Activated CD4-positive, alpha-beta T cell treated with anti-CD3 and anti-CD28 coated beads, Interleukin-10, Interleukin-2, amounts not matched to agents 100 ng/mL and 50 ng/mL, durations not matched to agents 16 hours and 8 hours (primary cell): ENCODE measurements at regions not wholly inside any gene's neighbourhood (a gene's known extent, or its start where the extent isn't known, plus 50 kb on each side); places are given as distances from the start of the nearest gene placed in this dataset.
A peak's percentile ranks its signal among the peaks of the same experiment; 100 is the strongest.

Experiments
- DNase-seq: peaks from one replicate; pipeline ENCODE4 v3.0.0-alpha.2; 2020

DNA sequence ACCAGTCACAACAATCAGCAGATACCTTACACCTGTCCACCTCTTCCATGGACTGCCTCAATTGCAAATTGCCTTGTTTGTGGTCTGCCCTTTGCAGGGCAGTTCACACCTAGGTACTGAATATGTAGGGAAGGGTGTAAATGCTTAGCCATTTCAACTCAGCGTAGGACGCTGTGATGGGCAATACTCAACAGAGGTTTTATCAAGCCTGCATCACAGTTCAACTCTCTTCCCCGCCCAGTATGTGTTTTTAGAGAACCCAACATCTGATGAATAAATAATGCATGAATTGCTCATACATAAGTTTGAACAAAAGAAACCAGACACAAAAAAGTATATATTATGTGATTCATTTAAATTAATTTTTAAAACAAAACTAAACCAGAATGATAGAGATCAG is 124.4 kb downstream of the P2RY1 start:
- no peak for DNase-seq

DNA sequence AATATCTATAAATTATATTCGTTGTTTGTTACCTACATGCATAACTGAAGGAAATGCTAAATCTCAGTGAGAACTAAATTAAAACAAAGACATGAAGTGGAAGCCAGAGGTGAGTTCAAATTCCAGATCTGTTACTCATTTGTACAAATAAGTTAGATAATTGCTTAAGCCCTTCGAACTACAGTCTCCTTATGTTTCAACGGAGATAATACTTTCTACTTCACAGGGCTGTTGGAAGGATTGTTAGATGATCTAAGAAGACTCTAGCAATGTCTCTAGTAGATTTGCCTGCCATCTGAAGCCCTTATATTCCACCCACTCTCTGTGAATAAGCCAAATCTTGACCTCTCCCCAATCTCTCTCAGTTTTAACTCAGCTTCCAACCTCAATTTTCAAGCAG is 125.8 kb downstream of the P2RY1 start:
- no peak for DNase-seq

DNA sequence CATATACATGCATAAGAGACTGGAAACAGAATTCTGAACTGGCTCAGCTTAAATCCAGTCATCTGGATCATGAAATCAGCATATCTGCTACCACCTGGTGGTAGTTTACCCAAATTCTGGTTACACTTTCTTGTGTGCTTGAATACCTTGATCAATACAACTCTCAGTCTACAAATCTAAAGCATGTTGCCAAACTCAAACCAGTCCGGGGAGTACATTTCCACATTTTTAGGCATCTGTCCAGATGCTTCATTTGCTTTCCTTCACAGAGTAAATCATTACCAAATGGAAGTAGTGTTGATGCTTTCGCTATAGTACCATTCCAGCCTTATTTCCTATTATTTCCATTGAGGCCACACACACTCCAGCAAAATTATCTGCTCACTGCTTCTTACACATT is 126.4 kb downstream of the P2RY1 start:
- peak; percentile 7 for DNase-seq

DNA sequence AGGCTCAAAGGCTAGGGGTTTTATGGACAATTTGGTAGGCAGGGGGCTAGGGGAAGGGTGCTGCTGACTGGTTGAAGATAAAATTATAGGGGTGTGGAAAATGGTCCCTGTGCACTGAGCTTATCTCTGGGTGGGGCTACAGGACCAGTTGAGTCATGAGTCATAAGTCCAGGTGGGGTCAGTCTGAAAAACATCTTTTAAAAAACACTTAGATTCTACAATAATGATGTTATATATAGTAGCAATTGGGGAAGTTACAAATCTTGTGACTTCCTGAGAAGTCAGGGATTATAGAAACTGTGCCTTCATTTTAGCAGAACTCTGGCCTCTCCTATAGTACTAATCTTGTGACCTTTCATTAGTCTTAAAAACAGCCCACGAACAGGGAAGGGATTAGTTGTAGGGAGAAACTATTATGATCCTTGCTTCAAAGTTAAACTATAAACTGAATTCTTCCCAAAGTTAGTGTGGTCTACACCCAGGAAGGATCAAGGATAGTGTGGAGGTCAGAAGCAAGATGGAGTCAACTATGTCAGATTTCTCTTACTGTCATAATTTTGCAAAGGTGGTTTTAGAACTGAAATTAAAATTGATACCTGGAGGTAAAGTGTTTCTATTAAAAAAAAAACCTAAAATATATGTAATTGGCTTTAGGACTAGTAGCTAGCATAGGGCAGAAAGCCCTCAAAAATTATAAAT is 130.1 kb downstream of the P2RY1 start:
- no peak for DNase-seq

- DNase-seq = no peak
These were observed 133.6 kb downstream of the P2RY1 start for GRCh38 chr3:152968388-152969024.

GRCh38 chr3:152969557-152970300 is 134.8 kb downstream of the P2RY1 start:
- no peak for DNase-seq

- no peak for DNase-seq
These were observed 135.9 kb downstream of the P2RY1 start for GRCh38 chr3:152970851-152971250.

DNA sequence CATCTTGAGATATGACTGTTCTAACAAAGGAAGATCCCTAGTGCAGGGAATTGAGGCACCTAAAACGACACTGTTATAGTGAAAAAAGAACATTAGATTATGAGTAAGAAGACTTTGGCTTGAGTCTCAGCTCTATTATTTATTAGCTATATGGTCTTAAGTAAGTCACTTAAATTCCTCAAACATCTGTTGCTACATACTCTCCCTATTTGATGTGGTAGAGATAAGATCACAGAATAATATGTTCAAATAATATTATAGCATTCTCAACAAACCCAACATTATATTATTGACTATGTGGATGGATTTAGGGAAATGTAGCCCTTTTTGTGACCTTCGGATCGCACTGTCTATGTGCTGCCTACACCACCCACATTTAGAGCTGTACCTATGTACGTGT is 136.9 kb downstream of the P2RY1 start:
- no peak for DNase-seq

- no peak for DNase-seq
These were observed 138.6 kb downstream of the P2RY1 start for GRCh38 chr3:152973575-152973974.

GRCh38 chr3:152976239-152976638 is 141.3 kb downstream of the P2RY1 start:
- no peak for DNase-seq

- no peak for DNase-seq
These were observed 142.4 kb downstream of the P2RY1 start for GRCh38 chr3:152977366-152977765.

GRCh38 chr3:152978152-152978551 is 143.2 kb downstream of the P2RY1 start:
- DNase-seq = no peak

DNA sequence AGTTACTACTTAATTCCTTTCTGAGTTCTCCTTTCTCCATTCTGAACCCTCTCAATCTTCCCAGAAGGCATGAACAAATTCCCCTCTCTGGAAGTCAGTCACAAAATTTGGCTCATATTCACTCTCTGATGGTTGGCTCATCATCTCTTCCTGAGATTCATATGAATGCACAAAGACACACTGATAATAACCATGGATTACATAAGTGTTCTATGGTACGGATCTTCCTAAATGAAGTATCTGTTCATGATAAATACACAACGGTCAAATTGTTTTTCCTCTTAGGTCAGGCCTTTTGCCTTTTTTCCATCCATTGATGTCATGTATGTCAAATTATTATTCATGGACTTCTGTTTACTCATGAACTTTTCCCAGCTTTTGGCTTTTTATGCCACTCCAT is 162.6 kb downstream of the P2RY1 start:
- DNase-seq = no peak

- no peak for DNase-seq
These were observed 163.4 kb upstream of the RAP2B start for GRCh38 chr3:152998591-152998990.

- no peak for DNase-seq
These were observed 161.7 kb upstream of the RAP2B start for GRCh38 chr3:153000325-153000724.

DNA sequence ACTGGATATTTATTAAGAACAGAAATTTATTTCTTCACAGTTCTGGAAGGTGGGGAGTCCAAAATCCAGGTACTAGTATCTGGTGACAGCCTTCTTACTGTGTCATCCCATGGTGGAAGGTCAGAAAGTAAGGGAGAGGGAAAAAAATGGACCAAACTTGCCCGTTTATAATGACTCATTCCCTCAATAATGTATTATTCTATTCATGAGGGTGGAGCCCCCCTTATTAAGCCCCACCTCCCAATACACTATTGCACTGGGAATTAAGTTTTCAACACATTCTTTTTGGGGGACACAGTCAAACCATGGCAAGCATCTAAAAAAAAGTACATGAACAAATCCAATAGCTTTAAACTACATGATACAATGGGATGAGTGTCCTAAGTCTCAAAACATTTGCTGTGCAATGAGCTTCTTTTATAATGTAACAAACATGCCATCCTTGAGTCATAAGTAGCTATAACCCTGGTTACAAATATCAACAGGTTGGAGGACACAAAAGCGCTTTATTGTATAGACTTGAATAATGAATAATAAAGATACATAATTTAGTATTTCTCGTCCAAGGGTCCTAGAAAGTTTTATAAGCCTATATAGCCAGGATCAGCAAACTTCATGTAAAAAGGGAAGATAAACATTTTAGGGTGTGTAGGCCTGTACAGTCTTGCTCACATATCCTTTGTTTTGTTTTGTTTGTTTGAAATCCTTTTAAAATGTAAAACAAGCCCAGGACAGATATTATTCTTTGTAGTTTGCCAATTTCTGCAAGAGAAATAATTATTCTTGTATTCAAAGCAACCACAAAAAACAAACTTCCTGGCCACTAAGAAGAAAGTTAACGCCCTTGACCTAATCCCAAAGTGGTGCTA is 160.6 kb upstream of the RAP2B start:
- DNase-seq = no peak

GRCh38 chr3:153003441-153003840 is 158.6 kb upstream of the RAP2B start:
- no peak for DNase-seq

GRCh38 chr3:153003862-153004261 is 158.2 kb upstream of the RAP2B start:
- DNase-seq = no peak

GRCh38 chr3:153008226-153008625 is 153.8 kb upstream of the RAP2B start:
- DNase-seq = no peak

DNA sequence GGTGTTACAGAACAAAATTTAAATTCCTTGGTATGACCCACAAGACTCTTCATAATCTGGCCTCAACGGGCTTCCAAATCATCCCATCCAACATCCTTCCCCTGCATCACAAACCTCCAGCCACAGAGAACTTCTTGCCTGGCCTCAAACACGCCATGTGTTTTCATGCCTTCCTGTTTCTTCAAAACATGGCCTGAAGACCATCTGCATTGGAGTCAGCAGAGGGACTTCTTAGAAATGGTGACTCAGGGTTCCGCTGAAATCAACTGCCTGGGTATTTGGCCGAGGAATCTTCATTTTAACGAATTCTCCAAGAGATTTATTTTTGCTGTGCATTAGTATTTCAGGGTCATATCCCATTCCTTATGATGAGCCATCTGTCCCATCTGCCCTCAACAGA is 138.1 kb upstream of the RAP2B start:
- no peak for DNase-seq

DNA sequence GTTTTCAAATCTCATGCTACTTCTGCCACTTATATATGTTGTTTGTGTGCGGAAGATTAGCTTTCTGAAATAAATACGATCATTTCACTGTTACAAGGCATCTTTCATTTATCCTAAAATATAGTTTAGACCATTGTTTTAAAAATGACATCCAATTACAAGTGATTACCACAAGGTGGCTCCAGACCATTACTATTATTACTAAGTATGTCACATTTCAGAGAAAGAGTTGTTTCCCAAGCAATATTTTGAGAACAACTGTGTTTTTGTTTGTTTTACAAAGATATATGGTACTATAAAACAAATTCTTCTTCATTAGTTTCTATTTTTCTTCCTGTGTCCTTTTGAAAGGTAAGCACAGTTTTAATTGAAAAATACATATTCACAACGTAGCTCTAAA is 136.0 kb upstream of the RAP2B start:
- peak; percentile 34 for DNase-seq

- DNase-seq = no peak
These were observed 133.6 kb upstream of the RAP2B start for GRCh38 chr3:153028381-153028780.

GRCh38 chr3:153029350-153029749 is 132.7 kb upstream of the RAP2B start:
- DNase-seq = no peak
